ENCODE measurements at regions not wholly inside any gene's neighbourhood (a gene's known extent, or its start where the extent isn't known, plus 50 kb on each side); places are given as distances from the start of the nearest gene placed in this dataset.

- H3K27ac ChIP-seq = no peak overlapping the region
- ATAC-seq (replicated peaks in 6 of 8) = no peak
- WGBS, 10 experiments = 76 to 100% (median 95%) methylated on average over 1 to 7 of the region's 12 CpGs; no CpG with 5 or more reads in 2 of the 10 experiments
- H3K4me3 ChIP-seq = no peak overlapping the region
- peaks cover 32 to 45% of the 10 kb centered on the region in 2 donors for H3K4me1 ChIP-seq (replicated peaks in 1 of 2)
- in situ Hi-C loops (cut with MboI; ENCODE audit: low pct_unique_long_range_greater_than_20kb in 2 of 9, low sequenced_read_pairs in 9 of 9, unreplicated experiment in 9 of 9) = no loop called here
These were observed 214.0 kb upstream of the CIBAR2 start for GRCh38 chr16:85326113-85326793.

DNA sequence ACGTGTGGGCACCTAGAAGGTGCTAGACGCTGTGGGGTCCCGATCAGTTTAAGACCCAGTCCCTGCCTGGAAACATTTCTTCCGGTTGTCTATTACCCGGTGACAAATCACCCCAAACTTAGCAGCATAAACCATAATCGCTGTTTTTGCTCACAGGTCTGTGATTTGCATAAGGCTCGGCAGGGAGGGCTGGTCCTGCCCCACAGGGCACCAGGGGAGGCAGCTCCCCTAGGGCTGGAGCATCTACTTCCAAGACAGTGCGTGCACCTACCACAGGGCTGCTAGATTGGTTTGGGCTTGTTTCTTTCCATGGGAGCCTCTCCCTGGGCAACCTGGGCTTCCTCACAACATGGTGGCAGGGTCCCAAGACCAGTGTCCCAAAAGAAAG is 214.5 kb upstream of the CIBAR2 start:
- in situ Hi-C loops (cut with MboI; ENCODE audit: low pct_unique_long_range_greater_than_20kb in 2 of 9, low sequenced_read_pairs in 9 of 9, unreplicated experiment in 9 of 9) = no loop called here
- ATAC-seq (replicated peaks in 6 of 8) = no peak
- Histone ChIP-seq H3K4me1 (replicated peaks in 1 of 2) (peaks cover 32 to 42% of the 10 kb centered on the region in 2 donors), H3K27ac (no peak overlapping the region), H3K4me3 (no peak overlapping the region)
- WGBS, 10 experiments = 40 to 97% (median 92%) methylated on average over 1 to 6 of the region's 8 CpGs; no CpG with 5 or more reads in 4 of the 10 experiments

DNA sequence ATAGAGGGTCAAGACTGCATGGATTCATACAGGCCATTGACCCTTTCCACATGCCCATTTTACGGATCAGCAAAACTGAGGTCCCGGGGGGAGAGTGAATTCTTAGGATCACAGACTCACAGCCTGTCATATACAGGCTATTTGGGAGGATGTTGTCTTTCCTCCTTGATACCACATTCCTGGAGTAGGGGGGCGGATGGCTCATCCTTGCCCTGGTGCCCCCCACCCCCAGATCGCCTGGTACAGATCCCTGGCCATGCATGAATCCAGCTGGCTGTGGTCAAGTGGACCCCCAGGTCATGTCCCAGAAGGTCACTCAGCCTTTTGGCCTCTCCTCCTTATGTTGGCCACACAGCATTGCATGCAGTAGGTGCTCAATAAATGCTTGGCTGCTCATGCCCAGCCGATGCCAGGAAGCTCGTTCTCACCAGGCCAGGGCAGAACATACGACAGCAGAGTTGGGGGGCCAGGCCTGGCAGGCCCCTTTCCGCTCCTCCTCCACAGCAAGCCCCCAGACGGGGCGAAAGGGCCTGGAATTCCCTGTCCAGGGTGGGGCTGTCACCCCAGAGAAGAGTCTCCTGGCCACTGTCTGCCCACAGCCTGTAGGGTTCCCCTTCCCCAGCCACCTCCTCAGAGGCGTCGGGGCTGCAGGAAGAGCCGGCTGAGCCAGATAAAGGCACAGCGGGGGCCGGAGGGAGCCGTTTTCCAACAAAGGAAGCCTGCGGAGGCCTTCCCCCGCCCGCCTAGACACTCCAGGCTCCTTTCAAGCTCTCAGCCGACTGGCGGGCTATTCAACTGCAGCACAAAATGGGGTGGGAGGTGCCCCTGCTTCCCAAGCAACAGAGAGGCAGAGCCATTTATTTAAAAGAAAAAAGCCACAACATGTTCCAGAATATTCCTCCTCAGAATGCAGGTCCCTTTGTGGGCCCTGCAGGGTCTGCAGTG is 215.7 kb upstream of the CIBAR2 start:
- Histone ChIP-seq H3K27ac (peak overlapping the region; percentile 78 to 80), H3K4me3 (no peak overlapping the region), H3K4me1 (replicated peaks in 1 of 2) (peaks cover 32% of the 10 kb centered on the region in 2 donors)
- WGBS, 10 experiments = 0 to 100% (median 83%) methylated on average over 1 to 16 of the region's 21 CpGs; no CpG with 5 or more reads in 3 of the 10 experiments
- in situ Hi-C loops (cut with MboI; ENCODE audit: low pct_unique_long_range_greater_than_20kb in 2 of 9, low sequenced_read_pairs in 9 of 9, unreplicated experiment in 9 of 9) = no loop called here
- peak in 5 of 8 experiments; percentile 77 to 83 (median 82) for ATAC-seq (replicated peaks in 6 of 8)

DNA sequence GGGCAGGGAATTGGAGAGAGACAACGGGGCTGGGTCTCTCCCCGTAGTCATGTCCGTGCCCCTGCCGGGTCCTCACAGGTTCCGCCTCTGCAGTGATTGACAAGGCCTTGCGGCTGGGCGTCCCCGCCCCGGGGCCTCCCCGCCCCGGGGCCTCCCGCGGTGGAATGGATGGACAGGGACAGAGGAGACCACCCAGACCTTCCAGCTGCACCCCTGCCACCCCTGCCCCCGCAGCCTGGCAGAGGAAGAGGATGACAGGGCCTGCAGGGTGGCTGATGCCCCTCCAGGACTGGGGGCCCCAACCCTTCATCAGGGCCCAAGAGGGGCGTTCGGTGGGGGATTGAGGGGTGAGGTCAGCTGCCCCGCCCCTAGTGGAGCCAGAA is 216.4 kb upstream of the CIBAR2 start:
- Histone ChIP-seq H3K4me3 (no peak overlapping the region), H3K27ac (peak overlapping the region; percentile 78 to 80), H3K4me1 (replicated peaks in 1 of 2) (peaks cover 32 to 35% of the 10 kb centered on the region in 2 donors)
- 82% methylated on average over 4 of the region's 17 CpGs; no CpG with 5 or more reads in 9 of the 10 experiments for WGBS, 10 experiments
- ATAC-seq (replicated peaks in 6 of 8) = peak in 5 of 8 experiments; percentile 74 to 85 (median 83)
- in situ Hi-C loops (cut with MboI; ENCODE audit: low pct_unique_long_range_greater_than_20kb in 2 of 9, low sequenced_read_pairs in 9 of 9, unreplicated experiment in 9 of 9) = no loop called here

- in situ Hi-C loops (cut with MboI; ENCODE audit: low pct_unique_long_range_greater_than_20kb in 2 of 9, low sequenced_read_pairs in 9 of 9, unreplicated experiment in 9 of 9) = no loop called here
- ATAC-seq (replicated peaks in 6 of 8) = peak; percentile 13 to 52 (median 34)
- Histone ChIP-seq H3K4me1 (replicated peaks in 1 of 2) (peaks cover 38 to 41% of the 10 kb centered on the region in 2 donors), H3K4me3 (no peak overlapping the region), H3K27ac (peak overlapping the region; percentile 13 to 80)
- WGBS, 10 experiments = 7 to 32% (median 29%) methylated on average over 3 to 6 of the region's 28 CpGs; no CpG with 5 or more reads in 7 of the 10 experiments
These were observed 217.0 kb upstream of the CIBAR2 start for GRCh38 chr16:85329059-85329812.

GRCh38 chr16:85330006-85330693 is 217.9 kb upstream of the CIBAR2 start:
- peaks cover 47 to 50% of the 10 kb centered on the region in 2 donors for H3K4me1 ChIP-seq (replicated peaks in 1 of 2)
- no peak for ATAC-seq (replicated peaks in 6 of 8)
- in situ Hi-C loops (cut with MboI; ENCODE audit: low pct_unique_long_range_greater_than_20kb in 2 of 9, low sequenced_read_pairs in 9 of 9, unreplicated experiment in 9 of 9) = no loop called here
- 0 to 67% (median 31%) methylated on average over 1 to 8 of the region's 21 CpGs; no CpG with 5 or more reads in 2 of the 10 experiments for WGBS, 10 experiments
- no peak overlapping the region for H3K4me3 ChIP-seq
- H3K27ac ChIP-seq = peak overlapping the region; percentile 16 to 73

DNA sequence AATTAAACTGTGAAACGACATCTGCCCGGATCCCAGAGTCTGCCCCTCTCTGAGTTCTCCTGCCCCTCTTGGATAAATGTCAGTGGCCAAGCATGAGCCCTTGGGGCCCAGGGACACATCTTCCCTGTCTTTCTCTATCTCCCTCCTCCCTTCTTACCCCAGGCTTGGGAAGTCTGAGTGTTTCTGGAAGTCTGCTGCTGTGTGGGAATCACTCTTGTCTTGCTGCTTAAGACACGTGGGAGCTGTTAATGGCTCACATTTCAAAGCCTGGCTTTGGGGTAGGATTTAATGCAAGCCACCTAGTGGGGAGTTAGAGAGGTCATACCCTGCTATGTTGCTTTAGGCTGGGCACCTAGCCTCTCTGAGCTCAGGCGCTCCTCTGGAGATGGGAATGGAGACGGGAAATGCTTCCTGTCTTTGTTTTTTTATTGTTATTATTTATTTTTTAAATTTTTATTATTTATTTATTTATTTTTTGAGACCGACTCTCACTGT is 218.5 kb upstream of the CIBAR2 start:
- WGBS, 10 experiments = 0 to 60% (median 25%) methylated on average over 1 to 4 of the region's 6 CpGs
- no peak overlapping the region for H3K4me3 ChIP-seq
- peaks cover 53 to 56% of the 10 kb centered on the region in 2 donors for H3K4me1 ChIP-seq (replicated peaks in 1 of 2)

DNA sequence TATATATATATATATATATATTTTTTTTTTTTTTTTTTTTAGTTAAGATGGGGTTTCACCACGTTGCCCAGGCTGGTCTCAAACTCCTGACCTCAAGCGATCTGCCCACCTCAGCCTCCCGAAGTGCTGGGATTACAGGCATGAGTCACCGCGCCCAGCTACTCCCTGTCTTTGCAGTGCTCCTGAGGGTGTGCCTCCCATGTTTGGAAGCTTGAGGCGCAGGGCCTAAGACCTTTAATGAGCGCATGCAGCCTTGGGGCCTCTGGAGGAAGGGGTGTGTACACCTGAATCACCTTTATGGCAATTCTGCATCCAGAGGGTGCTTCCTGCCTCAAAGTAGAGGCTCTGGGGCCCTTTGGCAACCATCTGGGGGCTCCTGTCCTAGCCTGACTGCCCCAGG is 219.4 kb upstream of the CIBAR2 start:
- WGBS, 10 experiments = 20 to 87% methylated on average over 1 to 3 of the region's 7 CpGs; no CpG with 5 or more reads in 8 of the 10 experiments
- in situ Hi-C loops (cut with MboI; ENCODE audit: low pct_unique_long_range_greater_than_20kb in 2 of 9, low sequenced_read_pairs in 9 of 9, unreplicated experiment in 9 of 9) = no loop called here
- H3K4me3 ChIP-seq = no peak overlapping the region
- no peak for ATAC-seq (replicated peaks in 6 of 8)
- H3K27ac ChIP-seq = no peak overlapping the region
- H3K4me1 ChIP-seq (replicated peaks in 1 of 2) = peaks cover 63% of the 10 kb centered on the region in 2 donors

More for the DNA sequence above, 218.5 kb upstream of the CIBAR2 start:
- peak in 3 of 8 experiments; percentile 68 to 94 (median 75) for ATAC-seq (replicated peaks in 6 of 8)
- peak overlapping the region; percentile 16 to 73 for H3K27ac ChIP-seq
- in situ Hi-C loops (cut with MboI; ENCODE audit: low pct_unique_long_range_greater_than_20kb in 2 of 9, low sequenced_read_pairs in 9 of 9, unreplicated experiment in 9 of 9) = no loop called here

- ATAC-seq (replicated peaks in 6 of 8) = no peak
- 60 to 100% (median 83%) methylated on average over 1 to 5 of the region's 12 CpGs; no CpG with 5 or more reads in 5 of the 10 experiments for WGBS, 10 experiments
- Histone ChIP-seq H3K4me3 (no peak overlapping the region), H3K27ac (no peak overlapping the region), H3K4me1 (replicated peaks in 1 of 2) (peaks cover 63% of the 10 kb centered on the region in 2 donors)
- in situ Hi-C loops (cut with MboI; ENCODE audit: low pct_unique_long_range_greater_than_20kb in 2 of 9, low sequenced_read_pairs in 9 of 9, unreplicated experiment in 9 of 9) = no loop called here
These were observed 219.9 kb upstream of the CIBAR2 start for GRCh38 chr16:85332175-85332574.

GRCh38 chr16:85333337-85333736 is 221.1 kb upstream of the CIBAR2 start:
- WGBS, 10 experiments = 100% methylated on average over 1 of the region's 9 CpGs; no CpG with 5 or more reads in 9 of the 10 experiments
- in situ Hi-C loops (cut with MboI; ENCODE audit: low pct_unique_long_range_greater_than_20kb in 2 of 9, low sequenced_read_pairs in 9 of 9, unreplicated experiment in 9 of 9) = no loop called here
- Histone ChIP-seq H3K4me1 (replicated peaks in 1 of 2) (peaks cover 57% of the 10 kb centered on the region in 2 donors), H3K27ac (no peak overlapping the region), H3K4me3 (no peak overlapping the region)
- ATAC-seq (replicated peaks in 6 of 8) = no peak

GRCh38 chr16:85333744-85334640 is 221.7 kb upstream of the CIBAR2 start:
- peaks cover 52 to 53% of the 10 kb centered on the region in 2 donors for H3K4me1 ChIP-seq (replicated peaks in 1 of 2)
- WGBS, 10 experiments = 30 to 80% (median 59%) methylated on average over 1 to 9 of the region's 29 CpGs; no CpG with 5 or more reads in 6 of the 10 experiments
- ATAC-seq (replicated peaks in 6 of 8) = no peak
- peak overlapping the region; percentile 59 to 72 for H3K27ac ChIP-seq
- no peak overlapping the region for H3K4me3 ChIP-seq
- in situ Hi-C loops (cut with MboI; ENCODE audit: low pct_unique_long_range_greater_than_20kb in 2 of 9, low sequenced_read_pairs in 9 of 9, unreplicated experiment in 9 of 9) = no loop called here

All from motor neuron (in vitro differentiated cells).